ENCODE measurements at regions not wholly inside any gene's neighbourhood (a gene's known extent, or its start where the extent isn't known, plus 50 kb on each side); places are given as distances from the start of the nearest gene placed in this dataset.

DNA sequence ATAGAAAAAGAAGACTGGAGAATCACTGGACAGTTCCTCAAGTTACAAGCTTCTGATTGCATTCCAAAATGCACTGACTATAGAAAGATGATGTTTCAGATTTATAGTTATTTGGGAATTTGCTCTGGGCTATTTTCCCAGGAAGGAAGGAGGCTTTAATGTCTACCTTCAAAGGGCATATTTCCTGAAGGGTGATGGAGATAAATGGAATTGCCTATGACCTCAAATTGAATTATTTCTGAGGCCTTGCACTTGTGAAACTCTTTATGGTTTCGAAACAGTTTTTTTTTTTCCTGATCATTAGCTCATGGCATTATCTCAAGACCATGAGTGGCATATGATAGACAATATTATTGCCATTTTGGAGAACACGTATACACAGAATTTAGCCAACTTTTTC lies 333.9 kb downstream of the METTL15 start:
- no peak for TF ChIP-seq CTCF (conservative IDR thresholded peaks at IDR 0.05)

DNA sequence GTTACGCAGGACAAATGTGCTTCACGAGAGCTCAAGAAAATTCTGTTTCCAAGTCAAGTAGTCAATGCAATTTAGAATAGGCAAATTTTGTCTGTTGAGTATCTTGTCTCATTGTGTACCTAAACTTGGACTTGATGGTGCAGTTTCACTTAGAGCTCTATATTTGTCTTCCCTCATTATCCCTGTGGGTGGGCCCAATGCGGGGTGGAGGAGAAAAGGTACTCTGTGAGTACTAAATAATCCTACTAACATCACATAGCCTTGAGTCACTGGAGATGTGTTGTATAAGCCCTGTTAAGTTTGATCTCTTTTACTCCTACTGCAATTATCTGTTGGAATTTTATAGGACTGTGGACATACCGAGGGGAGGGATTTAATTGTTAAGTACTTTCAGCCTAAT lies 331.2 kb downstream of the METTL15 start:
- H3K27ac ChIP-seq, result no peak overlapping the region
- TF ChIP-seq CTCF (conservative IDR thresholded peaks at IDR 0.05), result no peak

More for the DNA sequence above, 333.9 kb downstream of the METTL15 start:
- no peak overlapping the region for H3K27ac ChIP-seq

DNA sequence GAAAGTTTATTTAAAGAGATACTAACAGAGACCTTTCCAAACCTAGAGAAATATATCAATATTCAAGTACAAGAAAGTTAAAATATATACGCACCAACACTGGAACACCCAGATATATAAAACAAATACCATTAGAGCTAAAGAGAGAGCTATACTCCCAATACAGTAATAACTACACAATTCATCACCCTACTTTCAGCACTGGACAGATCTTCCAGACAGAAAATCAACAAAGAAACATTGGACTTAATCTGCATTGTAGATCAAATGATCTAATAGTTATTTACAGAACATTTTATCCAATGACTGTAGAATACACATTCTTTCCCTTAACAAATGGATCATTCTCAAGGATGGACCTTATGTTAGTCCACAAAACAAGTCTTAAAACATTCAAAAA lies 311.9 kb downstream of the METTL15 start:
- no peak for TF ChIP-seq CTCF (conservative IDR thresholded peaks at IDR 0.05)
- no peak overlapping the region for H3K27ac ChIP-seq

DNA sequence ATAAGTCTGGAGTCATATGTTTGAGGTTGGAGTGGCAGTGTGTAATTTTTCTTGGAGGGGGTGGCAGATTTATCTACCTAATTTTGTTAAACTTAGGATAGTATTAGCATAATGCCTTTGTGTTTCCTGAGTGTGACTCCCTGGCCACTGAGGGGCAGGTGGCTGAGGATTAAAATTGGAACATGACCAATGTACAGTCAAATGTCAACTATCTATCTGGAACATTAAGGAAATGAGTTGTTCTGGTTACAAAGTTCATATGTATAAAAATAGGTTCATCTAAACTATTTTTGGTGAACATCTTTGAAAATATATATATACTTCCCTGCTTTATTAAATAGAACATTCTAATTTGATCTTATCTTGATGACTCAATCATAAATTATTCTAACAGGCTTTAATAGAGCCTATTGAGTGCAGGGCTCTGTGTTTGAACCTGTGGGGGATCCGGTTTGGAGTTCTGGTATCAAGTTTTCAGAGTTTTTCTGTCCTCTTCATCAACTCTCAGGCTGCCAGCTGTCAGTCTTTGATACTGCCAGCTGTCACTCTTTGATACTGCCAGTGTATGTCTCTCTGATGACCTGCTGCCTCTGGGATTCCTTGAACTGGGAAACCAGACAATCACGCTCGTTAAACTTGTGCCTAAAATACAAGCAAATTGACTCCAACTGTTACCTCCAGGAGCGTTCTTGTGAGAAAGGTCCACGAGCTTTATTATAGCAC lies 309.6 kb downstream of the METTL15 start:
- no peak for TF ChIP-seq CTCF (conservative IDR thresholded peaks at IDR 0.05)
- no peak overlapping the region for H3K27ac ChIP-seq

DNA sequence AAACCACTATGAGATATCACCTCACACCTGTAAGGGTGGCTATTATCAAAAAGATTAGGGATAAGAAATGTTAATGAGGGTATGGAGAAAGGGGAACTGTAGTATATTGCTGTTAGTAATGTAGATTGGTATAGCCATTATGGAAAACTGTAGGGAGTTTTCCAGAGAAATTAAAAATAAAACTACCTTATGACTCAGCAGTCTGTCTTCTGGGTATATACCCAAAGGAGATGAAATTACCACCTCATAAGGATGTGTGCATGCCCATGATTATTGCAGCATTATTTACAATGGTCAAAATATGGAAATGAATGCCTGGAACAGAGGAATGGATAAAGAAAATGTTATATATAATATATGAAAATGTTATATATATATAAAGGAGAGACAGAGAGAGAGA lies 303.8 kb downstream of the METTL15 start:
- TF ChIP-seq CTCF (conservative IDR thresholded peaks at IDR 0.05), result no peak
- no peak overlapping the region for H3K27ac ChIP-seq

GRCh38 chr11:28401446-28401845 lies 293.3 kb downstream of the METTL15 start:
- no peak for TF ChIP-seq CTCF (conservative IDR thresholded peaks at IDR 0.05)
- no peak overlapping the region for H3K27ac ChIP-seq

DNA sequence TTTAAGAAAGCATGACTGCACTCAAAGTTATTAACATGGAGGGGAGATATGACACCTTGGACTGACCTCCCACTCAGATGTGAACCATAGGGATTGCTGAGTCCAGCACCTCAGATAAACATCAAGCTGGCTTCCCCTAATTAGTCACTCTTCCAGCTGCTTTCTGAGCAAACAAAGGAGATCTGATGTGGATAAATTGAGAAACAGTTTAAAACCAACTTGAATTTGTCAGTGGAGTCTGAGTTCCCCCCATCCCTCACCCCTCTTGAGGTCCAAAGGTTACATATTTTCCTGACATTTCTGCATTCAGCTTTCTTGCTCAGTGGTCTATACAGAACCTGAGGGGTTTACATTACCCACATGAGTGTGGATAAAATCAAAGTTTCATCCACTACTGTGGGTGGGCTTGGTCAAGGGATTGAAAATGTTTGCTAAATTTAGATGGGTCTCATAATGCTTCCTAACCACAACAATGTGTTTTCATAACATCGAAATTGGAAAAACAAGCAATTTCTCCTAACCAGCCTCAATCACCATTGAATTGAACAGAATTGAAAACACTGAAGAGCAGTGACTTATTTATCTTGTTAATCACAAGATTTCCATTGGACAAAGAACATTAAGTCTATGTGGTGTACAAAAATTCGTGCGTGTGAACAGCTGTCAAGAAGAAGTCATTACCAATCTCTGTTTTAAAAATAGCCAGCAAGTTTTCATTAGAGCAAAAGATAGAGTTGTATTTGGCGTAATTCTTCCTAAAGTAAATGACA lies 292.3 kb downstream of the METTL15 start:
- no peak for TF ChIP-seq CTCF (conservative IDR thresholded peaks at IDR 0.05)
- no peak overlapping the region for H3K27ac ChIP-seq
